ENCODE measurements at regions not wholly inside any gene's neighbourhood (a gene's known extent, or its start where the extent isn't known, plus 50 kb on each side); places are given as distances from the start of the nearest gene placed in this dataset.

DNA sequence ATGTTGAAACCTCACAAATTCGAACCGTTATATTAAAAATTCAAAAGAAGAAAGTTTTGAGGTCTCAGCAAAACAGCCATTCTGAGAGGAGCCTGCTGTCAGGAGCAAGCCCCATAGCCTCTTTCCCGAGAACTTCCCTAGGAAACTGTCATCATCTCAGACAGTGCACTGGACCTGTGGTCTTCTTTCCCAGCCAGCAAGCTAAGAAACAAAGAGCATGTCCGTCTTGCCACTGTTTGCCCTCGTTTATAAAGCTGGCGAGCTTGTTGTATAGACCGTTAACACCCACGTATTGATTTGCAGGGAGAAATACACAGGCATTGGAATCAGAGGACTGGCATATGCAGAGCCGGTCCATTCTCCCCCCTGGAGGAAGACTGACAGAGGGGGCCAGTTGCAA lies 407.0 kb downstream of the NPHP4 start:
- no peak for TF ChIP-seq POLR2A (IDR thresholded peaks at IDR 0.05)
- TF ChIP-seq, protein P1, sequence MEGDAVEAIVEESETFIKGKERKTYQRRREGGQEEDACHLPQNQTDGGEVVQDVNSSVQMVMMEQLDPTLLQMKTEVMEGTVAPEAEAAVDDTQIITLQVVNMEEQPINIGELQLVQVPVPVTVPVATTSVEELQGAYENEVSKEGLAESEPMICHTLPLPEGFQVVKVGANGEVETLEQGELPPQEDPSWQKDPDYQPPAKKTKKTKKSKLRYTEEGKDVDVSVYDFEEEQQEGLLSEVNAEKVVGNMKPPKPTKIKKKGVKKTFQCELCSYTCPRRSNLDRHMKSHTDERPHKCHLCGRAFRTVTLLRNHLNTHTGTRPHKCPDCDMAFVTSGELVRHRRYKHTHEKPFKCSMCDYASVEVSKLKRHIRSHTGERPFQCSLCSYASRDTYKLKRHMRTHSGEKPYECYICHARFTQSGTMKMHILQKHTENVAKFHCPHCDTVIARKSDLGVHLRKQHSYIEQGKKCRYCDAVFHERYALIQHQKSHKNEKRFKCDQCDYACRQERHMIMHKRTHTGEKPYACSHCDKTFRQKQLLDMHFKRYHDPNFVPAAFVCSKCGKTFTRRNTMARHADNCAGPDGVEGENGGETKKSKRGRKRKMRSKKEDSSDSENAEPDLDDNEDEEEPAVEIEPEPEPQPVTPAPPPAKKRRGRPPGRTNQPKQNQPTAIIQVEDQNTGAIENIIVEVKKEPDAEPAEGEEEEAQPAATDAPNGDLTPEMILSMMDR (IDR thresholded peaks at IDR 0.05) = no peak
